GM18498 (cell line): ENCODE measurements at regions not wholly inside any gene's neighbourhood (a gene's known extent, or its start where the extent isn't known, plus 50 kb on each side); places are given as distances from the start of the nearest gene placed in this dataset.
"Not testable (repeated sequence)": the region's sequence is repeated elsewhere in the genome, so short reads cannot be mapped to it uniquely, and the experiment has no call there.

ENCODE experiments used
- ATAC-seq: cut with Tn5 transposase; IDR thresholded peaks from one replicate; pipeline ENCODE4 v1.9.1; 2021; ENCODE audit warnings: mild to moderate bottlenecking, moderate library complexity; ENCODE audit not compliant: unreplicated experiment

GRCh38 chr5:163569284-163569683 is 63.9 kb downstream of the MAT2B start:
- ATAC-seq = no peak

DNA sequence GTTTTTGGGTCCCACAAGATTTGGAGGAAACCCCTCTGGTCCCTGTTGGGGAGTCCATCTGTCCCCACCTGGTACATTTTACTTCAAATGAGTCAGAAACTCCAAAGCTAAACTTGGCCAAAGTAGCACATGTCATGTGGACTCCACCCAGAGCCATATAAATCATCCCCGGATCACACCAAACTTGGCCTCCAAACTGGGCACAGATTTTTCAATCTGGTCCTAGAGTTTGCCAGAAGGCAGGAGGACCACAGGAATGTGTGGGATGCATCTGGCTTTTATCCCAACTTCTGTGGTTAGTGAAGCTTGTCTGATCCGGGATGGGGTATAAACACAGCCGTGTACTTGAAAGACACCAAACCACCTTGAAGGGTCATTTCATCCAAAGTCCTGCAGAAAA is 66.3 kb downstream of the MAT2B start:
- ATAC-seq = no peak

DNA sequence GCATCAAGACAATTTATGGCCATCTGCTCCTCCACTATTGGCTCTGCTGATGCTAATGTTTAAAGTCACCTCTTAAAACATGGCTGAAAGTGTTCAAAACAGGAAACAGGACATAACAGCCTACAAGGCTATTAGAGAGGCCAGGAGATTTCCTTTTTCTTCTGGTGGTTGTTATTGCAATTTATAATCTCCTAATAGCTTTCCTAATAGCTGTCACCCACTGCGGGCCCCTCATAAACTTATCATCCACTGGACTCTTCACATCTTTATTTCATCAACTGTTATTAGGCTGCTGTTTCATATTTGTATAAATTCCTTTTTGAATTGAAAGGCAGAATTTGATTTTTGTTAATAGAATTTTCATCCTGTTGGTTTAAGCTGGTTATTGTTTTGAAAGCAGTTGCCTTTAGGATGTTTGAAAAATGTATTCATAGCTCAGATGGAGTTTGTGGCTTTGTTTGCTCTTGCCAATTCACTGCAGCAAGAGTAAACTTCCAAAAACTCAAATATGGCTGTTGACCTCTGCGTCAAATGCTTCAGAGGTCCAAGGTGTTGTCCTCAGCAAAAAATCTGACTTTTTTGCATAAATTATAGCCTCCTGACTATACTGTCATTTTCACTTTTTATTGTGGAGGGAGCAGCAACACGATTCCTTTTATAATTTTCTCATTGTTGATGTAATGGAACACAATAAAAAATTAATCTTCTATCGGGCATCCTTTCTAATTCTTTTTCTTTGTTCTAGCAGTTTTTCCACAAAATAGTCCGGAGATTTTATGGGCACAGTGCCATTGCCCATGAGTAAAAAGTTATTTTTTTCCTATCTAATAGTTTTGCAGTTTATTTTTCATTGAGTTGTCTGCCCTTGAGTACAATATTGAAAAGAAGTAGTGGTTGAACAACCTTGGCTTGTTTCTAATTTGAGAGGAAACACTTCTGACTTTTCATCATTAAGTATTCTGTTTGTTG is 69.3 kb downstream of the MAT2B start:
- no peak for ATAC-seq

DNA sequence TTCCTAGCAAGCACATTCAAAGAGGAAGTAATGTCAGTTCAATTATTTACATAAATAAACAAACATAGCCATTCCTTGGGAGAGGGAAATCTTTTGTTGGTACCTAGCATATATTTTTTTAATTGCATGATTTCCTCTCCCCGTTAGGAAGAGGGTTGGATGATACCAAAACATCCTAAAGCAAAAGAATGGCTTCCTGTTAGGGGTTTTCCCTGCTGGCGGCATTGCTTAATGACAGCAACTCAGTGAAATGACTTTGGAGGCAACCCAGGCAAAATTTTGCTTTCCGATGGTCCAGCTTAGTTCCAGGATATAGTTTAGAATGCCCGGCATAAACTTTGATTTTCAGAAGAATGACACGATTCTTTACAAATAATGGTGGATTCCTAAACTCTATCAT is 73.2 kb downstream of the MAT2B start:
- ATAC-seq = no peak

GRCh38 chr5:163579729-163580128 is 74.3 kb downstream of the MAT2B start:
- no peak for ATAC-seq

- no peak for ATAC-seq
Observed at GRCh38 chr5:163580516-163580915, 75.1 kb downstream of the MAT2B start.

GRCh38 chr5:163583491-163584153 is 78.2 kb downstream of the MAT2B start:
- ATAC-seq = not testable (repeated sequence)

DNA sequence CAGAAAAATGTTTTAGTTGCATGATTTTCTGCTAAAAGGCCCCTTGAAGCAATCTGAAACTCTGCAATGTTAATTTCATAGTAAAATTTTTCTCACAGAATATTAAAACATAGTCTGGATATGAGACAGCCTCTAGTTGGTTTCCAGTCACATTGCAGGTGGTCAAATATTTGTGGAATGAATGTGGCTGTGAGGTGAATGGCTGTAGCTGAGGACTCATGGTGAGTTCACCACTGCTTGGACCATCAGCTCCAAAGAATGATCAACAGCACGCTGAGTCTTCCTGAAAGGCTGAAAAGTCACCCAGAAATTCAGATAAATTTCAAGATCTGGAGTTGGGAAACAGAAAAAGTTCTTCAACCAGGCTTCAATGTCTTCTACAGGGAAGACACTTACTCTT is 79.8 kb downstream of the MAT2B start:
- no peak for ATAC-seq

DNA sequence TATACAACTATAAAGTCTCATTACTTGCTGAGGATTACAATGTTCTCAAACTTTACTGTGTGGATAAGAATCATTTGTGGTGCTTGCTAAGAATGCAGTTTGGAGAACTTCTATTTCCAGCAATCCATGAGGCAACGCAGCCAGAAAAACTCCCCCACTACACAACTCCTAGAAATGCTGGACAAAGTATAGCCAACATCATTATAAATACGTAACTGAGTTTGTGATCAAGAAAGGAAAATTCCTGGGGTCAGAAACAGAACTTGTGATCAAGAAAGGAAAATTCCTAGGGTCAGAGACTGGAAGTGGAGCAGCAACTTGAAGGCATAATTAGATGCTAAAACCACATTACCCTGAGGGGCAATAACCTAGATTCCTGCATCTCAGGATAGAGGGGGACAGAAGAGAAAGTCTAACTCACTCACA is 81.1 kb downstream of the MAT2B start:
- no peak for ATAC-seq

DNA sequence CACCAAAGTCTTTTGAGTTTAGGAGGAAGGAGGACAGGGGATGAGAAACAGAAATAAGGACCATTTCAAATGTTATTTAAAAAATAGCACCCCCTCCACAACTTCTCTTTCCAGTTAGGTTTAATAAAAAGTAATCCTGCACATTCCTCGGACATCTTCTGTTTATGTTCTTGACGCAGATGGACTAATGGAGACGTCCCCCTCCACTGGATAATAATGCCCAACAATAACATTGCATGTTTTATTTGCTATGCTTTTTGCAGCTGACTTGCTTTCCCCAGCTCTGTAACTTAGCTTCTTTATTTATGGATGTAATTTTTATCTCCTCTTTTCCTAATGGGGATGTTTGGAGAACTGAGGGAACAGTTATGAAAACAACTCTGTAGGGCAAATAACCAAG is 89.5 kb downstream of the MAT2B start:
- ATAC-seq = no peak

DNA sequence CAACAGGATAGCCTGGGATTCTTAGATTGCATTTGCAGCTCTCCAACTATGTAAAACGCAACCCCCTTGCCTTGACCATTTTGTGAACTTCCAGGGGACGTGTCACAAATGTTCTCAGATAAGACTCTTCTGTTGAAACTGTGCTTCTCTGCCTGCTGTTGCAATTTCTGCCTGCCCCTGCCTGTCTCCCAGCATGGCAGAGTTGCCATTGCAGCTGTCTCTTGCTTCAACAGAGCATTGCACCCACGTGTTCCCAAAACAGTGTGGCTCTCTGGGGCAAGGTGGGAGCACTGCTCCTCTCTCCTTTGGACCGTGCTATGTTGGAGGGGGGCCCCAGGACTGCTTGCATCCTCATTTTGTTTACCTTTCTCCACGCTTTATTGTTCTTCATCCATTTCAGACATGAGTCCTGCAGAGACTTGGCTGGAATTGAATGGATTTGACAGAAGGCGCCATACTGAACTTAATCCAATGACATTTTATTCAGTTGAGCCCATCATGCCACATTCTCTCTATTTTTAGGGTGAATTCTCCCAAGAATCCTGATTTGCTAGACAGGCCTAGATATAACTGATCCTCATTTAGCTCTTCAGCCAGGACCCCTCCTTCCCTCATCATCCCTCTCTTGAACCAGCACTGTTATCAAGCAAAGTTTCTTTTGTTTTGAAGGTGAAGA is 90.7 kb downstream of the MAT2B start:
- no peak for ATAC-seq

GRCh38 chr5:163596608-163597315 is 91.3 kb downstream of the MAT2B start:
- no peak for ATAC-seq

- ATAC-seq = no peak
Observed at GRCh38 chr5:163604013-163604412, 98.6 kb downstream of the MAT2B start.

GRCh38 chr5:163607256-163607655 is 101.8 kb downstream of the MAT2B start:
- ATAC-seq = no peak

DNA sequence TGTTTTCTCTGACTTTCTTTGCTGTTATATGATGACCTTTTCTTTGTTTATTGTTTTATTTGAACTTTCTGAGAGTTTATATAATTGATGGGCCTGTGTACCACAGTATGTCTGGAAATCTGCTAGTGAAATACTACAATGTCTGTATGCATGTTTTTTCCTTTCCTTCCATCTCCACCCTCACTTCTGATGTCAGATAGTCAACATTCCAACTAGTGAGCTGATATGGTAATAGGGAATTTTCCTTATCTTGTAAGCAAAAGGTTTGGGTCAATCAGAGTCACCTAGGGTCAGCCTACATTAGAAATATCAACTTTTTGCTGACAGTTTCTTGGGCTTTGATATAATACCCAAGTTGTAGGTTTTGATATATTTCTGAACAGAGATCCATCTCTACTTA is 103.2 kb downstream of the MAT2B start:
- ATAC-seq = no peak

DNA sequence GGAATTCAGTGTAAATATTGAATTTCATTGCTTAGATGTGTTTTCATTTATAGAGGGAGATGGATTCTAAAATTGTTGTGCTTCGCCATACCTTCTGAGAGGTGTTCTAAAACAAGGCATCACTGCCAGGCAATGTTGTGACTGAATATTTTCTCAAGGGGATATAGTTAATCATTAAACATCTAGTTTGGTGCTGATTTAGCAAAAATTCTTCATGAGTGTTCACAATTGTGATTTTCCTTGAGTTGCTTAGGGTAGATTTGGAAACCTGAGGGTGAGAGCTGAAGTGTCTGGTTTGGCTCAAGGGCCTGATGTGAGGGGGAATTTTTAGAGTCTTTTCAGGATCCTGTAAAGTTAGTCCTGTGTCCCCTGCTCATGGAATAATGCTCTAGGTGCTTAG is 104.5 kb downstream of the MAT2B start:
- no peak for ATAC-seq

DNA sequence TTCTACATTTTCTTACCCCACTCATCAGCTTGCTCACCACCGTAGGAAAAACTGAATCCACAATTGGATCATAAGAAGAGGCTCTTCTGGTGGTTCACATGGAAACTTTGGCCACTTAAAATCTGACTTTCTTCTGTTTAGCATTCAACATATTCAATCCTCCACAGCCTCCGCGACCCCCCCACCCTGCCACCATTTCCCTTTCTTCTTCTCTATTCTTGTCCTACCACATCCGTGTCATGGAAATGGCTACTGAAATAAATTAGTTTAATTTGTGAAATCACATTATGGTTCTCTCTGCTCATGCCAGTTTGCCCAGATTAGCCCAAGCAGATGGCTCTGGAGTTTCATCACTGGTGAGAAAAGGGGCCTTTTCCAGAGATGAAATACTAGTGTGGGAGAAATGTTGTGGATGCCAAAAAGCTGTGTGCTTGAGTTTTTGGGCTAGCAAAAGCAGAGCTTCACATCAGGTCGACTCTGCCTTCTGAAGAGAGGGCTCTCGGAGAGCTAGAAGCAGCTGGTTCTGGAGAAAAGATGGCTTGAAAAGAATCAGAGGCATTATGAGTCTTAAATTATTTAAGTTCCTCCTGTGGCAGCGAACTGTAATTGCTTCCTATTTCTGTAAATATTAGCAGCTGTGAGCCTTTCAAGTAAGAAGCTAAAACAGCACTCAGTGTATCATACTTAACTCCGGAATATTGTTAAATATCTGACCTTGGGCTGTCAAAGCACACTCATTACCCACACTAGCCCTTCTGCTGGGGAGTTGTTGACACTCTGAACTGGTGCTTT is 107.1 kb downstream of the MAT2B start:
- no peak for ATAC-seq

GRCh38 chr5:163613150-163613442 is 107.7 kb downstream of the MAT2B start:
- no peak for ATAC-seq

GRCh38 chr5:163614787-163615186 is 109.4 kb downstream of the MAT2B start:
- ATAC-seq = no peak

GRCh38 chr5:163619273-163619934 is 114.0 kb downstream of the MAT2B start:
- ATAC-seq = no peak
